K562 (cell line): ENCODE measurements at regions not wholly inside any gene's neighbourhood (a gene's known extent, or its start where the extent isn't known, plus 50 kb on each side); places are given as distances from the start of the nearest gene placed in this dataset.

ENCODE experiments used
- ATF1 ChIP-seq, 2 experiments: fragments of 450-650 bp in 1 of 2; IDR thresholded peaks; 2 replicates each; pipeline ENCODE4 v1.6.1; 2016; ENCODE audit warnings: missing compliant biosample characterization in 1 of 2, missing genetic modification characterization in 1 of 2
- BCOR ChIP-seq: fragments of 450-650 bp; IDR thresholded peaks from 2 replicates; pipeline ENCODE4 v1.6.1; 2016
- CTCF ChIP-seq, 3 experiments: IDR thresholded peaks in 2 of 3; conservative IDR thresholded peaks in 1 of 3; 2 replicates each; pipeline ENCODE4 v1.5.1; 2011 to 2012; ENCODE audit warnings: low read length in 3 of 3, mild to moderate bottlenecking in 3 of 3, control low read depth in 2 of 3, improper control_type of control experiment in 1 of 3, inconsistent platforms in 1 of 3, low read depth in 1 of 3, mixed read lengths in 1 of 3, moderate library complexity in 1 of 3; ENCODE audit not compliant: insufficient read depth in 2 of 3
- HES1 ChIP-seq: fragments of 450-650 bp; IDR thresholded peaks from 2 replicates; pipeline ENCODE4 v1.6.1; 2016; ENCODE audit warnings: low read depth, mild to moderate bottlenecking, moderate library complexity
- LCOR ChIP-seq: sonication (generic); formaldehyde crosslinking; IDR thresholded peaks from 2 replicates; pipeline ENCODE4 v1.8.0; 2022; ENCODE audit warnings: mild to moderate bottlenecking, missing genetic modification reagents
- POLR2A ChIP-seq: fragments of 450-650 bp; conservative IDR thresholded peaks from 2 replicates; pipeline ENCODE4 v1.6.1; 2016
- PREB ChIP-seq: sonication (generic); formaldehyde crosslinking; IDR thresholded peaks from 2 replicates; pipeline ENCODE4 v1.8.1; 2023; ENCODE audit warnings: mild to moderate bottlenecking, missing genetic modification reagents
- RERE ChIP-seq: sonication (generic); formaldehyde crosslinking; IDR thresholded peaks from 2 replicates; pipeline ENCODE4 v1.8.0; 2023; ENCODE audit warnings: missing genetic modification reagents, mild to moderate bottlenecking, borderline replicate concordance
- TEAD1 ChIP-seq, 2 experiments: fragments of 450-650 bp in 1 of 2; sonication (generic) in 1 of 2; formaldehyde crosslinking; IDR thresholded peaks; 2 replicates each; pipeline versions ENCODE4 v1.4.0 to v1.8.0; 2020 to 2022; ENCODE audit warnings: mild to moderate bottlenecking in 2 of 2, missing genetic modification reagents in 1 of 2

GRCh38 chr10:100684688-100685235 is 60.6 kb upstream of the PAX2 start:
- TF ChIP-seq POLR2A (no peak), BCOR (no peak), HES1 (no peak), CTCF (IDR thresholded peaks at IDR 0.05 in 2 of 3, conservative IDR thresholded peaks at IDR 0.05 in 1 of 3; ENCODE audit: insufficient read depth in 2 of 3, low read depth in 1 of 3, low read length in 3 of 3) (no peak), RERE (CRISPR knock-in tag) (no peak), ATF1 (CRISPR knock-in tag; IDR thresholded peaks at IDR 0.05) (no peak), ATF1 (tag; IDR thresholded peaks at IDR 0.05) (no peak), PREB (CRISPR knock-in tag) (no peak), TEAD1 (CRISPR knock-in tag; IDR thresholded peaks at IDR 0.05) (no peak), LCOR (no peak)
